Endothelial cell of umbilical vein (primary cell): ENCODE measurements at regions not wholly inside any gene's neighbourhood (a gene's known extent, or its start where the extent isn't known, plus 50 kb on each side); places are given as distances from the start of the nearest gene placed in this dataset.

Experiments
- BruUV-seq: library from RNA; stranded (reverse); fragments of 400-500 nt; replicated peaks from 2 replicates; lab custom pipeline; 2021; lab: Mats Ljungman, UMichigan
- CTCF ChIA-PET: fragments of 300-600, 350-600 bp; sonication (Branson Sonifier 250); formaldehyde crosslinking; loops from one replicate; lab custom pipeline; 2021; ENCODE audit warnings: antibody characterized with exemption, inconsistent platforms; lab: Charles Lee
- POLR2A ChIA-PET: fragments of 300-600, 350-600 bp; sonication (Branson Sonifier 250); formaldehyde crosslinking; loops from one replicate; lab custom pipeline; 2021; ENCODE audit warnings: antibody characterized with exemption, inconsistent platforms; lab: Charles Lee
- DNase-seq: peaks from one replicate; pipeline ENCODE4 v3.0.0-alpha.2; 2011; ENCODE audit warnings: low read depth, low spot score
- FAIRE-seq: peaks from 2 replicates; lab custom pipeline; 2011; peaks lifted over from hg19 to GRCh38; lab: Jason Lieb, UNC
- H2AFZ ChIP-seq: 2 replicates; pipeline ENCODE4 v1.6.0; 2012; ENCODE audit warnings: low read depth, low read length, control low read depth, inconsistent platforms
- H3K27ac ChIP-seq: 2 replicates; pipeline ENCODE4 v1.5.1; 2011; ENCODE audit warnings: low read depth, mild to moderate bottlenecking, control low read depth, low read length, moderate library complexity; ENCODE audit not compliant: insufficient read depth
- H3K27me3 ChIP-seq, 2 experiments: 2 replicates each; pipeline versions ENCODE4 v1.6.0 to v1.6.1; 2011; ENCODE audit warnings: low read length in 2 of 2, mixed read lengths in 1 of 2; ENCODE audit not compliant: control insufficient read depth in 2 of 2, insufficient read depth in 2 of 2
- H3K36me3 ChIP-seq, 2 experiments: 2 replicates in 1 of 2; 3 replicates in 1 of 2; pipeline ENCODE4 v1.5.1; 2011; ENCODE audit warnings: low read length in 2 of 2, mild to moderate bottlenecking in 1 of 2, moderate library complexity in 1 of 2; ENCODE audit not compliant: control insufficient read depth in 2 of 2, insufficient read depth in 2 of 2; ENCODE audit errors: extremely low read depth in 1 of 2
- H3K4me1 ChIP-seq: 3 replicates; pipeline ENCODE4 v1.5.1; 2011; ENCODE audit warnings: mild to moderate bottlenecking, low read length; ENCODE audit not compliant: control insufficient read depth, insufficient read depth; ENCODE audit errors: extremely low read depth
- H3K4me2 ChIP-seq: 2 replicates; pipeline ENCODE4 v1.6.1; 2011; ENCODE audit warnings: low read length, control low read depth, mixed read lengths; ENCODE audit not compliant: insufficient read depth
- H3K4me3 ChIP-seq, 3 experiments: fragments of 200-600 bp in 1 of 3; sonication (generic), shearing (Covaris generic) in 1 of 3; replicated peaks in 1 of 3; 2 replicates each; pipeline ENCODE4 v1.5.1; 2011 to 2016; ENCODE audit warnings: control low read depth in 3 of 3, low read length in 3 of 3, mild to moderate bottlenecking in 2 of 3, inconsistent platforms in 1 of 3, low read depth in 1 of 3, moderate library complexity in 1 of 3; ENCODE audit not compliant: insufficient read depth in 1 of 3
- H3K79me2 ChIP-seq: 2 replicates; pipeline ENCODE4 v1.6.0; 2012; ENCODE audit warnings: low read length, inconsistent platforms; ENCODE audit not compliant: control insufficient read depth, insufficient read depth
- H3K9ac ChIP-seq: replicated peaks from 2 replicates; pipeline ENCODE3; 2011; ENCODE audit warnings: low read length, control low read depth; ENCODE audit not compliant: insufficient read depth; ENCODE audit errors: extremely low read depth
- H3K9me1 ChIP-seq: replicated peaks from 3 replicates; pipeline ENCODE4 v1.6.0; 2011; ENCODE audit warnings: mild to moderate bottlenecking, low read length; ENCODE audit not compliant: control insufficient read depth, insufficient read depth; ENCODE audit errors: extremely low read depth
- H3K9me3 ChIP-seq: replicated peaks from 2 replicates; pipeline ENCODE4 v1.5.1; 2012; ENCODE audit warnings: low read length, inconsistent platforms; ENCODE audit not compliant: control insufficient read depth, insufficient read depth
- H4K20me1 ChIP-seq: replicated peaks from 2 replicates; pipeline ENCODE3; 2011; ENCODE audit warnings: mild to moderate bottlenecking, low read length; ENCODE audit not compliant: control insufficient read depth, insufficient read depth; ENCODE audit errors: extremely low read depth
- EZH2 ChIP-seq: IDR thresholded peaks from 2 replicates; pipeline ENCODE4 v1.6.1; 2012; ENCODE audit warnings: borderline replicate concordance, low read depth, mild to moderate bottlenecking, moderate library complexity, low read length, inconsistent platforms; ENCODE audit not compliant: severe bottlenecking
- FOS ChIP-seq: IDR thresholded peaks from 2 replicates; pipeline ENCODE4 v1.6.1; 2011; ENCODE audit warnings: mild to moderate bottlenecking, low read length, moderate library complexity, borderline replicate concordance; ENCODE audit not compliant: insufficient read depth
- GATA2 ChIP-seq: IDR thresholded peaks from 2 replicates; pipeline ENCODE4 v1.7.0; 2011; ENCODE audit warnings: low read depth, mild to moderate bottlenecking, moderate library complexity, mixed read lengths, low read length; ENCODE audit not compliant: insufficient read length, insufficient read depth
- JUN ChIP-seq: IDR thresholded peaks from 2 replicates; pipeline ENCODE4 v1.6.1; 2011; ENCODE audit warnings: borderline replicate concordance, low read depth; ENCODE audit not compliant: insufficient read length, insufficient read depth
- MAX ChIP-seq: IDR thresholded peaks from 2 replicates; pipeline ENCODE4 v1.6.1; 2011; ENCODE audit not compliant: insufficient read depth, insufficient read length
- MYC ChIP-seq: IDR thresholded peaks from one replicate; pipeline ENCODE4 v1.6.1; 2011; ENCODE audit warnings: mild to moderate bottlenecking, low read depth, low read length
- POLR2A ChIP-seq: IDR thresholded peaks from 2 replicates; pipeline ENCODE4 v1.6.1; 2012; ENCODE audit warnings: low read depth, mild to moderate bottlenecking, control low read depth, low read length
- POLR2AphosphoS5 ChIP-seq: IDR thresholded peaks from 2 replicates; pipeline ENCODE4 v1.6.1; 2012; ENCODE audit warnings: low read depth, mild to moderate bottlenecking, control low read depth, low read length, moderate library complexity; ENCODE audit not compliant: insufficient read depth
- dilution Hi-C: fragments of 300-500 bp; cut with MboI; formaldehyde crosslinking; loops from one replicate; pipeline ENCODE4 v1.15.0; 2019; ENCODE audit warnings: low sequenced_read_pairs; ENCODE audit not compliant: extremely low pct_ligation_motif_present
- intact Hi-C: fragments of 100-400 bp; cut with micrococcal nuclease; formaldehyde crosslinking; loops from one replicate; pipeline ENCODE4 v1.10.0; 2022
- TF ChIP-seq, protein P1 (sequence below), 2 donors: IDR thresholded peaks; 1 replicate in 1 of 2; 2 replicates in 1 of 2; pipeline ENCODE4 v1.5.1; 2011; ENCODE audit warnings: low read length in 2 of 2, mild to moderate bottlenecking in 2 of 2, moderate library complexity in 2 of 2, control low read depth in 1 of 2, inconsistent platforms in 1 of 2, low read depth in 1 of 2; ENCODE audit not compliant: insufficient read depth in 1 of 2; ENCODE audit errors: extremely low read depth in 1 of 2

DNA sequence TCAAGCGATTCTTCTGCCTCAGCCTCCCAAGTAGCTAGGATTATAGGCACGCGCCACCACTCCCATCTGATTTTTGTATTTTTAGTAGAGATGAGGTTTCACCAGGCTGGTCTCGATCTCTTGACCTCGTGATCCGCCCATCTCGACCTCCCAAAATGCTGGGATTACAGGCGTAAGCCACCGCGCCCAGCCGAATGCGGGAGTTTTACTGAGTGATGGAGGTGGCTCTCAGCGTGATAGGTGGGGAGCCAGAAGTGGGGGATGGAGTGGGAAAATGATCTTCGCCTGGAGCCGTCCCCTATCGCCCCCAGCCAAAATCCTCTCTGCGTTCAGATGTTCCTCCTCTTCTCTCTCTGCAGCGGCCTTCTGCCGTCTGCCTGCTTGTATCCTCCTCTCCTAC lies 348.4 kb upstream of the NPSR1 start:
- no peak overlapping the region for H3K4me3 ChIP-seq
- no peak overlapping the region for H2AFZ ChIP-seq
- no peaks in the 10 kb centered on the region for H3K4me1 ChIP-seq
- FAIRE-seq, result no peak
- dilution Hi-C loops (no loop called here), intact Hi-C loops (no loop called here)
- no peak overlapping the region for H3K9ac ChIP-seq
- no peaks in the 10 kb centered on the region for H3K79me2 ChIP-seq
- H3K27me3 ChIP-seq, result no peaks in the 10 kb centered on the region
- ChIA-PET CTCF (interaction anchor here (3.4 kb wide), 1 partner anchor 11 kb away, joined by 18 read pairs; no protein-coding TSS in a partner anchor), POLR2A (no interaction called here)
- BruUV-seq, result no TSS peak
- no peaks in the 10 kb centered on the region for H3K36me3 ChIP-seq
- DNase-seq, result no peak
- no peak for TF ChIP-seq EZH2
- no peak for TF ChIP-seq GATA2
- TF ChIP-seq FOS, result no peak
- TF ChIP-seq POLR2A, result no peak
- TF ChIP-seq POLR2AphosphoS5, result no peak
- no peak for TF ChIP-seq JUN
- TF ChIP-seq MAX, result no peak
- TF ChIP-seq, protein P1, sequence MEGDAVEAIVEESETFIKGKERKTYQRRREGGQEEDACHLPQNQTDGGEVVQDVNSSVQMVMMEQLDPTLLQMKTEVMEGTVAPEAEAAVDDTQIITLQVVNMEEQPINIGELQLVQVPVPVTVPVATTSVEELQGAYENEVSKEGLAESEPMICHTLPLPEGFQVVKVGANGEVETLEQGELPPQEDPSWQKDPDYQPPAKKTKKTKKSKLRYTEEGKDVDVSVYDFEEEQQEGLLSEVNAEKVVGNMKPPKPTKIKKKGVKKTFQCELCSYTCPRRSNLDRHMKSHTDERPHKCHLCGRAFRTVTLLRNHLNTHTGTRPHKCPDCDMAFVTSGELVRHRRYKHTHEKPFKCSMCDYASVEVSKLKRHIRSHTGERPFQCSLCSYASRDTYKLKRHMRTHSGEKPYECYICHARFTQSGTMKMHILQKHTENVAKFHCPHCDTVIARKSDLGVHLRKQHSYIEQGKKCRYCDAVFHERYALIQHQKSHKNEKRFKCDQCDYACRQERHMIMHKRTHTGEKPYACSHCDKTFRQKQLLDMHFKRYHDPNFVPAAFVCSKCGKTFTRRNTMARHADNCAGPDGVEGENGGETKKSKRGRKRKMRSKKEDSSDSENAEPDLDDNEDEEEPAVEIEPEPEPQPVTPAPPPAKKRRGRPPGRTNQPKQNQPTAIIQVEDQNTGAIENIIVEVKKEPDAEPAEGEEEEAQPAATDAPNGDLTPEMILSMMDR (IDR thresholded peaks at IDR 0.05; ENCODE audit: extremely low read depth in 1 of 2, insufficient read depth in 1 of 2, low read depth in 1 of 2, low read length in 2 of 2), result no peak
- no peak for TF ChIP-seq MYC
- no peak overlapping the region for H3K4me2 ChIP-seq
- H3K9me3 ChIP-seq, result no peaks in the 10 kb centered on the region
- no peaks in the 10 kb centered on the region for H4K20me1 ChIP-seq
- H3K27ac ChIP-seq, result no peak overlapping the region
- no peaks in the 10 kb centered on the region for H3K9me1 ChIP-seq
